Mesothelial cell of epicardium (in vitro differentiated cells): ENCODE measurements at regions not wholly inside any gene's neighbourhood (a gene's known extent, or its start where the extent isn't known, plus 50 kb on each side); places are given as distances from the start of the nearest gene placed in this dataset.

Experiments
- DNase-seq, 2 experiments: peaks; one replicate each; pipeline ENCODE4 v3.0.0; 2021; ENCODE audit warnings: low spot score in 2 of 2; ENCODE audit not compliant: unreplicated experiment in 2 of 2
- H3K27ac Mint-ChIP-seq: 2 replicates; pipeline ENCODE4 v1.8.0; 2021; ENCODE audit warnings: mixed read lengths
- H3K27me3 Mint-ChIP-seq: 2 replicates; pipeline ENCODE4 v1.8.0; 2021; ENCODE audit warnings: low read depth, mixed read lengths
- H3K36me3 Mint-ChIP-seq: 2 replicates; pipeline ENCODE4 v1.8.0; 2021; ENCODE audit warnings: mixed read lengths
- H3K4me1 Mint-ChIP-seq: 2 replicates; pipeline ENCODE4 v1.8.0; 2021; ENCODE audit warnings: mixed read lengths
- H3K4me3 Mint-ChIP-seq: 2 replicates; pipeline ENCODE4 v1.8.0; 2021; ENCODE audit warnings: mild to moderate bottlenecking, moderate library complexity, mixed read lengths
- H3K9me3 Mint-ChIP-seq: 2 replicates; pipeline ENCODE4 v1.8.0; 2021; ENCODE audit warnings: mixed read lengths
- CTCF ChIP-seq: fragments of 200-600 bp; sonication (generic); IDR thresholded peaks from one replicate; pipeline ENCODE4 v1.5.0; 2021; ENCODE audit warnings: antibody characterized with exemption; ENCODE audit not compliant: unreplicated experiment

GRCh38 chr5:26543987-26544386, 494.4 kb downstream of the CDH9 start:
- no peak for DNase-seq
- H3K27me3 Mint-ChIP-seq: no peaks in the 10 kb centered on the region
- H3K27ac Mint-ChIP-seq: no peak overlapping the region
- no peaks in the 10 kb centered on the region for H3K36me3 Mint-ChIP-seq
- no peak overlapping the region for H3K4me3 Mint-ChIP-seq
- H3K9me3 Mint-ChIP-seq: peaks cover 21% of the 10 kb centered on the region
- no peak for TF ChIP-seq CTCF
- no peaks in the 10 kb centered on the region for H3K4me1 Mint-ChIP-seq

- Mint-ChIP-seq H3K4me1 (no peaks in the 10 kb centered on the region), H3K36me3 (no peaks in the 10 kb centered on the region), H3K27ac (no peak overlapping the region), H3K4me3 (no peak overlapping the region), H3K27me3 (no peaks in the 10 kb centered on the region), H3K9me3 (peaks cover 18% of the 10 kb centered on the region)
- DNase-seq: no peak
- no peak for TF ChIP-seq CTCF
Measured at GRCh38 chr5:26538226-26538625, 500.2 kb downstream of the CDH9 start.

DNA sequence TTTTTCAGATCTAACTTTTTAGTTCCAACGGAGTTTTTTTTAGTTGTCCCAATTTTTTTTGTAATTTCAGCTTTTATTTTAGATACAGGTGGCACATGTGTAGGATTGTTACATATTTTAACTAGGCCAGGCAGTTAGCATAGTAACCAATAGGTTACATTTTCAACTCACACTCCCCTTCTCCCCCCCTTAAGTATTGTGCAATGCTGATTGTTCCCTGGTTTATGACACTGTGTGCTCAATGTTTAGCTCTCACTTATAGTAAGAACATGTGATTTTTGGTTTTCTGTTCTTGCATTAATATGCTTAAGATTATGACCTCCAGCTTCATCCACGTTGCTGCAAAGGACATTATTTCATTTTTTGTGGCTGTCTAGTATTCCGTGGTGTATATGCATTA, 503.2 kb downstream of the CDH9 start:
- H3K27ac Mint-ChIP-seq: no peak overlapping the region
- DNase-seq: no peak
- H3K4me3 Mint-ChIP-seq: no peak overlapping the region
- no peaks in the 10 kb centered on the region for H3K4me1 Mint-ChIP-seq
- peaks cover 8% of the 10 kb centered on the region for H3K9me3 Mint-ChIP-seq
- TF ChIP-seq CTCF: no peak
- H3K36me3 Mint-ChIP-seq: no peaks in the 10 kb centered on the region
- H3K27me3 Mint-ChIP-seq: no peaks in the 10 kb centered on the region

- no peak for TF ChIP-seq CTCF
- no peak for DNase-seq
- Mint-ChIP-seq H3K36me3 (no peaks in the 10 kb centered on the region), H3K9me3 (peaks cover 4% of the 10 kb centered on the region), H3K27ac (no peak overlapping the region), H3K4me1 (no peaks in the 10 kb centered on the region), H3K27me3 (no peaks in the 10 kb centered on the region), H3K4me3 (no peak overlapping the region)
Measured at GRCh38 chr5:26530305-26530704, 508.1 kb downstream of the CDH9 start.

DNA sequence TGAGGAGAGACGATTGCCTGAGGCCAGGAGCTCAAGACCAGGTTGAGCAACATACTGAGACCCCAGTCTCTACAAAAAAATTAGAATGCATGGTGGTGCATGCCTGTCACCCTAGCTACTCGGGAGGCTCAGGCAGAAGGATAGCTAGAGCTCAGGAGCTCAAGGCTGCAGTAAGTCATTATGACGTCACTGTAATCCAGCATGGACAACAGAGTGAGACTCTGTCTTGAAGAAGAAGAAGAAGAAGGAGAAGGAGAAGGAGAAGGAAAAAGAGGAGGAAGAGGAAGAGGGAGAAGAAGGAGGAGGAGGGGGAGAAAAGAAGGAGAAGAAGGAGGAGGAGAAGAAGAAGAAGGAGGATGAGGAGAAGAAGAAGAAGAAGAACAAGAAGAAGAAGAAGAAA, 519.1 kb downstream of the CDH9 start:
- Mint-ChIP-seq H3K36me3 (no peaks in the 10 kb centered on the region), H3K4me1 (no peaks in the 10 kb centered on the region), H3K4me3 (no peak overlapping the region), H3K27me3 (no peaks in the 10 kb centered on the region), H3K9me3 (peaks cover 6% of the 10 kb centered on the region), H3K27ac (no peak overlapping the region)
- no peak for DNase-seq
- TF ChIP-seq CTCF: no peak

DNA sequence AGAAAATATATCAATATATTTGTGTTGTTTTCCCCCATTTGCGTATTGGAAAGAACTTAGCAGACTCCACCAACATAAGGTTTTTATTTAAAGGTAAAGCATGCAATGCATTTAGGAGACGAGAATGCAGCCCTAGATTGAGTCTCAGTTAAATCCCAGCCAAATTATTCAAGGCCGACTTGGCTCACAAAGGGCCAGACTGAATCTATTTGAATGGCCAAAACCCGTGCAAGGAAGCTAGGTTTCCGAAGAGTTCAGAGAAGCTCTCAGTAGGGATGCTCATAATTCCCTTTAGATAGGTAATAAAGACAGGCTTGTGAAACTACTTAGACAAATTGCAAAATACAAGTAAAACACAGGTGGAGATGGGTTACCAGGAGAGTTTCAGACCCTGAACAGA, 520.3 kb downstream of the CDH9 start:
- no peak overlapping the region for H3K27ac Mint-ChIP-seq
- no peak for TF ChIP-seq CTCF
- DNase-seq: no peak
- no peaks in the 10 kb centered on the region for H3K27me3 Mint-ChIP-seq
- H3K9me3 Mint-ChIP-seq: peaks cover 3% of the 10 kb centered on the region
- no peaks in the 10 kb centered on the region for H3K36me3 Mint-ChIP-seq
- no peaks in the 10 kb centered on the region for H3K4me1 Mint-ChIP-seq
- no peak overlapping the region for H3K4me3 Mint-ChIP-seq
